SJCRH30 (cell line): ENCODE measurements at regions not wholly inside any gene's neighbourhood (a gene's known extent, or its start where the extent isn't known, plus 50 kb on each side); places are given as distances from the start of the nearest gene placed in this dataset.

Experiments used
- DNase-seq, 2 experiments: peaks; one replicate each; pipeline ENCODE4 v3.0.0-alpha.2; 2015 to 2020
- H3K27ac ChIP-seq: fragments of 250-450 bp; sonication (Bioruptor Pico); 2 replicates; pipeline ENCODE4 v1.5.1; 2020; ENCODE audit warnings: mild to moderate bottlenecking, moderate library complexity
- H3K27me3 ChIP-seq: fragments of 250-450 bp; sonication (Bioruptor Pico); 2 replicates; pipeline ENCODE4 v1.5.1; 2020; ENCODE audit warnings: mild to moderate bottlenecking, moderate library complexity
- H3K36me3 ChIP-seq: fragments of 250-450 bp; sonication (Bioruptor Pico); 2 replicates; pipeline ENCODE4 v1.5.1; 2020; ENCODE audit warnings: mild to moderate bottlenecking, moderate library complexity
- H3K4me1 ChIP-seq: fragments of 250-450 bp; sonication (Bioruptor Pico); 2 replicates; pipeline ENCODE4 v1.5.1; 2020; ENCODE audit warnings: mild to moderate bottlenecking, moderate library complexity
- H3K4me3 ChIP-seq: fragments of 250-450 bp; sonication (Bioruptor Pico); 2 replicates; pipeline ENCODE4 v1.5.1; 2020; ENCODE audit warnings: mild to moderate bottlenecking, moderate library complexity
- H3K9me3 ChIP-seq: fragments of 250-450 bp; sonication (Bioruptor Pico); replicated peaks from 2 replicates; pipeline ENCODE4 v1.5.1; 2020; ENCODE audit warnings: mild to moderate bottlenecking, moderate library complexity

DNA sequence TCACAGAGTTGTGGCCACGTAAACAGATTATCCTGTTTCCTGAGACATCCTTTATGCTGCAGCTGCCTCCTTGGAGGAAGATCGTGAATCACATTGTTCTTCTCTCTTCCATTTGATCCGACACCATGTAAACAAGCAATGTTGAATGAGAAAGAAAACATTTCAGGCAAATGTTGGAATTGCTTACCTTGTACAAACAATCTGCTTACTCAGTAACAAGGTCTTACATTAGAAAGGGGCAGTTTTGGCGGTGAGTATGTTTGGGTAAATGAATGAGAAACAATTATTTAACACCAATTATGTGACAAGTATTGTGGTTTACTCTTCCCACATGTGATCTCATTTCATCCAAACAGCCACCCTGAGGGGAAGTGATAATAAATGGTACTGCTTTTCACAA is 637.8 kb downstream of the RAB28 start:
- Histone ChIP-seq H3K36me3 (no peaks in the 10 kb centered on the region), H3K4me1 (no peaks in the 10 kb centered on the region; the same call in 1 of the 2 replicates), H3K27me3 (no peaks in the 10 kb centered on the region; the same call in 1 of the 2 replicates), H3K9me3 (no peaks in the 10 kb centered on the region), H3K4me3 (no peak overlapping the region), H3K27ac (no peak overlapping the region)
- DNase-seq: peak in 1 of 2 experiments; percentile 38

DNA sequence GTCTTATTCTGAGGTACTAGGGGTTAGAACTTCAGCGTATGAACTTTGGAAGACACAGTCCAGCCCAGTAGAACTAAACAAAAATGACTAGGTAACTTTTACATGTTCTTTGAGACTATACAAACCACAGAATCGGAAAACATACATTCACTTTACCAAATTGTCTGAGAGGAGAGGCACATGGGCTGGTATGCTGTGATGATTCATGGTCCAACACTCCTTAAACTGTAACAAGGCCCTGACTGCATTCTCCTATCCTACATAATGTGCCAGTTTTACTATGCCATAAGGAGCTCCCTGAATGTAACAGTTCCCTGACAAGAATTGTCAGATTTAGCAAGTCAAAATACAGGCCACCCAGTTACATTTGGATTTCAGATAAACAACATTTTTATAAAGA is 640.0 kb downstream of the RAB28 start:
- no peaks in the 10 kb centered on the region; the same call in 1 of the 2 replicates for H3K27me3 ChIP-seq
- no peak overlapping the region for H3K27ac ChIP-seq
- H3K9me3 ChIP-seq: no peaks in the 10 kb centered on the region
- H3K4me3 ChIP-seq: no peak overlapping the region
- no peaks in the 10 kb centered on the region for H3K36me3 ChIP-seq
- no peak for DNase-seq
- H3K4me1 ChIP-seq: no peaks in the 10 kb centered on the region; the same call in 1 of the 2 replicates

- Histone ChIP-seq H3K36me3 (no peaks in the 10 kb centered on the region), H3K9me3 (no peaks in the 10 kb centered on the region), H3K4me3 (no peak overlapping the region), H3K27ac (no peak overlapping the region), H3K4me1 (no peaks in the 10 kb centered on the region), H3K27me3 (no peaks in the 10 kb centered on the region; the same call in 1 of the 2 replicates)
- DNase-seq: no peak
These were observed 656.2 kb downstream of the RAB28 start for GRCh38 chr4:12827966-12828365.

DNA sequence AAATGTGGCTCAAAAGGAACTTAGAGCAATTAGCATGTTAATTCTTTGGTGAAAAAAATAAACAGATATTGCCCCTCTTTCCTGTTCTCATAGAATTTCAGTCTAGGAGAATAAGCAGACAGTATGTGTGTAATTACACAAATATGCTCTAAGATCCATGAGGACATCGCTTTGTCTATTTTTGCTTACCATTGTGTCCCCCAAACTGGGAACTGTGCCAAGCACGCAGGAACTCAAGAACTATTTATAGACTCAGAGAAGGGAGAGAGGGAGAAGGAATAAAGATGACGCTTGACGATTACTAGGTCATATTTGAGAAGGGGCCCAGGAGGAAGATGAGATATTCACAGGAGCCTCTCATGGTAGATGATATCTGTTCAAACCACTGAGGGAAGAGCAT is 692.6 kb downstream of the RAB28 start:
- Histone ChIP-seq H3K36me3 (no peaks in the 10 kb centered on the region), H3K4me3 (no peak overlapping the region), H3K9me3 (no peaks in the 10 kb centered on the region), H3K27ac (no peak overlapping the region), H3K4me1 (0 out of 2 replicates have a peak, but pooled peaks cover under 1% of the 10 kb centered on the region), H3K27me3 (no peaks in the 10 kb centered on the region)
- DNase-seq: peak; percentile 39 to 44

DNA sequence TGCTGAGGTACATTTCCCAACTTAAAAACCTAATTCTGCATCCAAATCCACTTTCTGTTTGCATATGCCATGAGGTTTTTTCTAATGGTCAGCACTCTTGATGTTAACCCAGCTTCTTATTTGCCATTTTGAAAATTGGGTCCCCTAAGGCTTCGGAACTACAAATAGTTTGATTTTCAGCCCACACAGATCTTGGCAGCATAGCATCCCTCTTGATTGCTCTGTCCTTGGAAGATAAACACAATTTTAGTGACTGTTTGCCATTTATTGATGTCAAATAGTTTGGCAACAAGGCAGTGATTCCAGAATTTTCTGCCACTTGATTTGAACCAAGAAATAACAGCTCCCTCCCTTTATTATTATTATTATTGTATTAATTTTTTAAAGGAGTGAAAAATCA is 696.9 kb downstream of the RAB28 start:
- no peak overlapping the region for H3K4me3 ChIP-seq
- DNase-seq: no peak

GRCh38 chr4:12778706-12779105 is 705.4 kb downstream of the RAB28 start:
- no peak for DNase-seq
- no peaks in the 10 kb centered on the region for H3K36me3 ChIP-seq

More for the DNA sequence above, 696.9 kb downstream of the RAB28 start:
- no peaks in the 10 kb centered on the region for H3K36me3 ChIP-seq
- no peak overlapping the region for H3K27ac ChIP-seq
- no peaks in the 10 kb centered on the region for H3K9me3 ChIP-seq
- no peaks in the 10 kb centered on the region for H3K27me3 ChIP-seq
- no peaks in the 10 kb centered on the region for H3K4me1 ChIP-seq

GRCh38 chr4:12778191-12778590 is 705.9 kb downstream of the RAB28 start:
- Histone ChIP-seq H3K9me3 (no peaks in the 10 kb centered on the region), H3K4me3 (no peak overlapping the region), H3K4me1 (no peaks in the 10 kb centered on the region), H3K27me3 (no peaks in the 10 kb centered on the region), H3K36me3 (no peaks in the 10 kb centered on the region), H3K27ac (no peak overlapping the region)
- no peak for DNase-seq

More at GRCh38 chr4:12778706-12779105, 705.4 kb downstream of the RAB28 start:
- H3K4me3 ChIP-seq: no peak overlapping the region
- no peaks in the 10 kb centered on the region for H3K27me3 ChIP-seq
- H3K27ac ChIP-seq: no peak overlapping the region
- H3K4me1 ChIP-seq: no peaks in the 10 kb centered on the region
- no peaks in the 10 kb centered on the region for H3K9me3 ChIP-seq

DNA sequence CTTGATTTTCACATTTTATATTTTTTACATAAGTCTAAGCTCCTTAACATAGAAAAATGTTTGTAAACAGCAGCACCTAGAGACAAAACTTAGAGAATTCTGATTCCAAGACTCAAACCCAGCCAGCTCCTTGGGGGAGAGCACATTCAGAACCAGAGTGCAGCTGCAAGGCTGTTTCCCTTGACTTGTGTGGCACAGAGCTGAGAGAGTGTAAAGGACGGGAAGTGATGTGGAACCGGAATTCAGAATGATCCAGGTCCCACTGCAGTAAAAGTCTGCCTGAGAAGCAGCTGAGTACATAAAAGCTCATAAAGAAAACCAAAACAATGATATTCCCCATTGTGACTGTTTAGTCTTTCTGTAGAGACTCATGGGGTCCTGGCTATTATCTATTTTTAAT is 713.8 kb downstream of the RAB28 start:
- H3K9me3 ChIP-seq: no peaks in the 10 kb centered on the region
- DNase-seq: no peak
- H3K36me3 ChIP-seq: no peaks in the 10 kb centered on the region
- peaks cover 10% of the 10 kb centered on the region; the same call in 1 of the 2 replicates for H3K27me3 ChIP-seq
- no peak overlapping the region for H3K4me3 ChIP-seq
- no peak overlapping the region for H3K27ac ChIP-seq
- H3K4me1 ChIP-seq: no peaks in the 10 kb centered on the region

DNA sequence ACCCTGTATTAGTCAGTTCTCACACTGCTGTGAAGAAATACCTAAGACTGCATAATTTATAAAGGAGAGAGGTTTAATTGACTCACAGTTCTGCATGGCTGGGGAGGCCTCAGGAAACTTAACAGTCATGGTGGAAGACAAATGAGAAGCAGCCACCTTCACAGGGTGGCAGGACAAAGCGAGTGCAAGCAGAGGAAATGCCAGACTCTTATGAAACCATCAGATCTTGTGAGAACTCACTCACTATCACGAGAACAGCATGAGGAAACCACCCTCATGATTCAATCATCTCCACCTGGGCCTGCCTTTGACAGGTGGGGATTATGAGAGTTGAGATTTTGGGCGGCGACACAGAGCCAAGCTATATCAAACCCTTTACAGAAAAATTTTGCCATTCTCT is 722.4 kb downstream of the RAB28 start:
- no peak overlapping the region for H3K4me3 ChIP-seq
- no peaks in the 10 kb centered on the region for H3K9me3 ChIP-seq
- peaks cover 6% of the 10 kb centered on the region; the same call in 1 of the 2 replicates for H3K27me3 ChIP-seq
- no peaks in the 10 kb centered on the region for H3K4me1 ChIP-seq
- no peak overlapping the region for H3K27ac ChIP-seq
- no peak for DNase-seq
- H3K36me3 ChIP-seq: no peaks in the 10 kb centered on the region

DNA sequence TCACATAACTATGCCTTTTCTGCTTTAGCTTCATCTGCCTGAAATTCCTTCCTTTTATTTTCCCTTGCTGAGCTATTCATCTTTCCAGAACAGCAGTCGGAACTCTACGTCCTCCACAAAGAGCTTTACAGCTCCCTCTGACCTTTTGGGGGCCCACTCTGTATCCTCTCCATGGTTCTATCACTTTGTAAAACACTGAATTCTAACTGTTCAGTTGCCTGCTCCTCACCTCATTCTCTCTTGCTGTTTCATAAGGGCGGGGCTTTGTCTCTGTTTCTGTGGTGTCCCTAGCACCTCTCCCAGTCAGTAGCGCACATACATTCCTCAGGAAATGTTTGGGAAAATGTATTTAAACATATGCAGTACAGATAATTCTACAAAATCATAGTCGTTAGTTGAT is 737.0 kb downstream of the RAB28 start:
- DNase-seq: no peak
- no peak overlapping the region for H3K27ac ChIP-seq
- no peak overlapping the region for H3K4me3 ChIP-seq
- H3K27me3 ChIP-seq: no peaks in the 10 kb centered on the region
- no peaks in the 10 kb centered on the region for H3K36me3 ChIP-seq
- H3K4me1 ChIP-seq: no peaks in the 10 kb centered on the region
- no peaks in the 10 kb centered on the region for H3K9me3 ChIP-seq

DNA sequence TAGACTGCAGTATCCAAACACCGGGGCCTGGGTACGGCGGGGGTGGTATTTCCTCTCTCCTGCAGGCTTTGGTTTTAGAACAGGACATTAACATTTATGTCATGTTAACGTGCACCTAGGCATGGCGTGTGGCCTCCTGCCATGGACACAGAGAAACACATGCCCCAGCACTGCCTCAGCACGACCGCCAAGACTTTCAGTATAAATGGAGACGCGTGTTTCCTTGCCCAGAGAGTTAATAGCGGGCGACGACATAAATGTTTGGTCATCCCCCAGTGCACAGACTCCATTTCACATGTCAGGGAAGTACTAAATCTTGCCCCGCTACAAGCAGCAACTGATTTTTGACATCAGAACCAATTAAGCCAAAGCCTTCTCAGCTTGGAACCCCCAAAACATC is 737.9 kb downstream of the RAB28 start:
- Histone ChIP-seq H3K9me3 (no peaks in the 10 kb centered on the region), H3K36me3 (no peaks in the 10 kb centered on the region), H3K27me3 (no peaks in the 10 kb centered on the region), H3K27ac (no peak overlapping the region), H3K4me1 (no peaks in the 10 kb centered on the region), H3K4me3 (no peak overlapping the region)
- no peak for DNase-seq

DNA sequence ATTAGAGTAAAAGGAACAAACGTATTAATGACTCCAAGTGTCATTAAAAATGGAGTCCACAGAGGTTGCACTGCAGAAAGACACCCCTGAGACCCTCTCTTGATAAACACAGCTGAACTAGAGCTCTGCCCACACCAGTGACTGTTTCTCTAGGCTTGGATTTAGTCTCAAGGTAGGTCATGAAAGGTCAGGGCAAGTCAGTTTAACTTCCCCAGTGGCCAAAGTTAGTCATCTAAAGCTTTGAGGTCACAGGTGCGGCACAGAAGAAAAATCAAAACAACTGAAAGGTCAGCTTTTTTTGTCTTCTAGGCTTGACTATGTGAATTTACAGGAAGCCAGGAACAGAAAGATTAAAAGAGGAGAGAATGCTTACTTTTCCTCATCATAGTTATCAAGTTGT is 749.6 kb downstream of the RAB28 start:
- Histone ChIP-seq H3K9me3 (no peaks in the 10 kb centered on the region; the same call in 1 of the 2 replicates), H3K4me3 (no peak overlapping the region), H3K27me3 (no peaks in the 10 kb centered on the region), H3K4me1 (no peaks in the 10 kb centered on the region), H3K27ac (no peak overlapping the region), H3K36me3 (no peaks in the 10 kb centered on the region)
- no peak for DNase-seq

- no peak overlapping the region for H3K27ac ChIP-seq
- H3K4me3 ChIP-seq: no peak overlapping the region
- DNase-seq: peak in 1 of 2 experiments; percentile 50
- H3K4me1 ChIP-seq: no peaks in the 10 kb centered on the region
- no peaks in the 10 kb centered on the region for H3K27me3 ChIP-seq
- no peaks in the 10 kb centered on the region for H3K36me3 ChIP-seq
- H3K9me3 ChIP-seq: no peaks in the 10 kb centered on the region
These were observed 754.8 kb downstream of the RAB28 start for GRCh38 chr4:12729384-12729783.

GRCh38 chr4:12724510-12724909 is 759.6 kb downstream of the RAB28 start:
- H3K4me3 ChIP-seq: no peak overlapping the region
- no peaks in the 10 kb centered on the region; the same call in 1 of the 2 replicates for H3K27me3 ChIP-seq
- peak in 1 of 2 experiments; percentile 26 for DNase-seq
- H3K4me1 ChIP-seq: no peaks in the 10 kb centered on the region
- H3K36me3 ChIP-seq: no peaks in the 10 kb centered on the region
- no peak overlapping the region for H3K27ac ChIP-seq
- H3K9me3 ChIP-seq: no peaks in the 10 kb centered on the region

DNA sequence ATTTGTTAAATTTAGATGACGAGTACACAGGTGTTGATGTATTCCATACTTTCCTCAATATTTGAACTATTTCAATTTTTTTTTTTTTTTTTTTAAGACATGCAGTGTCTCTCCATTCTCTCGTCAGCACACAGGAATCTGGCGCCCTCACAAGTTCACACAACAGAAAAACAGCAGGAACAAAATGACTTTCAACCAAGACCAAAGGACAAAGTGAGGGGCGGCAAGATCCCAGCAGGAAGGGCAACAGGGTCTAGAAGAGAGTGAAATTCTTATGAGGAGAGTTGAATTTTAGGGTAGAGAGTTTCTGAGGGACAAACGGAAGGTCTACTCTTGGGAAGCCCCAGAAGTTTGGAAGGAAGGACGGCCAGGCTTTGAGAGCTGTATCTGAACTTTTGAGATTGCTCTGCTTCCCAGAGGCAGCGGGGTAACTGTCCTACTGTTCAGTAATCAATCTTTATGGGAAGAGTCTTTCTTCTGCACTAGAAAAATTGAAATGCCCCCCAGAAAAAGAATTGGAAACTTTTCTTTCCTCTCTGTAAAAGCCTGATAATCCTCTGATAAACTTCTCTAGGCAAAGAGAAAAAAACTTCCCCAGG is 760.2 kb downstream of the RAB28 start:
- no peak overlapping the region for H3K4me3 ChIP-seq
- H3K4me1 ChIP-seq: no peaks in the 10 kb centered on the region
- no peaks in the 10 kb centered on the region for H3K36me3 ChIP-seq
- no peaks in the 10 kb centered on the region for H3K9me3 ChIP-seq
- no peak overlapping the region for H3K27ac ChIP-seq
- DNase-seq: peak in 1 of 2 experiments; percentile 10
- no peaks in the 10 kb centered on the region; the same call in 1 of the 2 replicates for H3K27me3 ChIP-seq

- Histone ChIP-seq H3K4me3 (no peak overlapping the region), H3K4me1 (no peaks in the 10 kb centered on the region), H3K9me3 (no peaks in the 10 kb centered on the region), H3K36me3 (no peaks in the 10 kb centered on the region), H3K27me3 (peaks cover 9% of the 10 kb centered on the region; the same call in 1 of the 2 replicates), H3K27ac (no peak overlapping the region)
- no peak for DNase-seq
These were observed 767.2 kb downstream of the RAB28 start for GRCh38 chr4:12716896-12717295.
